Nephron progenitor cell (in vitro differentiated cells): ENCODE measurements at regions not wholly inside any gene's neighbourhood (a gene's known extent, or its start where the extent isn't known, plus 50 kb on each side); places are given as distances from the start of the nearest gene placed in this dataset.
"Not testable (repeated sequence)": the region's sequence is repeated elsewhere in the genome, so short reads cannot be mapped to it uniquely, and the experiment has no call there.

Source experiments
- DNase-seq: peaks from one replicate; pipeline ENCODE4 v3.0.0; 2021
- H3K27ac Mint-ChIP-seq: 2 replicates; pipeline ENCODE4 v1.8.0; 2021; ENCODE audit warnings: mild to moderate bottlenecking, moderate library complexity, mixed read lengths
- H3K27me3 Mint-ChIP-seq: 2 replicates; pipeline ENCODE4 v1.8.0; 2021; ENCODE audit warnings: mild to moderate bottlenecking, low read depth, mixed read lengths; ENCODE audit not compliant: poor library complexity
- H3K36me3 Mint-ChIP-seq: 2 replicates; pipeline ENCODE4 v1.8.0; 2021; ENCODE audit warnings: low read depth, mixed read lengths
- H3K4me1 Mint-ChIP-seq: 2 replicates; pipeline ENCODE4 v1.8.0; 2021; ENCODE audit warnings: mixed read lengths
- H3K4me3 Mint-ChIP-seq: 2 replicates; pipeline ENCODE4 v1.8.0; 2021; ENCODE audit warnings: mild to moderate bottlenecking, moderate library complexity, mixed read lengths
- H3K9me3 Mint-ChIP-seq: 2 replicates; pipeline ENCODE4 v1.8.0; 2021; ENCODE audit warnings: mild to moderate bottlenecking, moderate library complexity, mixed read lengths
- CTCF ChIP-seq: fragments of 200-600 bp; sonication (generic); IDR thresholded peaks from 2 replicates; pipeline ENCODE4 v1.5.0; 2021; ENCODE audit warnings: antibody characterized with exemption

DNA sequence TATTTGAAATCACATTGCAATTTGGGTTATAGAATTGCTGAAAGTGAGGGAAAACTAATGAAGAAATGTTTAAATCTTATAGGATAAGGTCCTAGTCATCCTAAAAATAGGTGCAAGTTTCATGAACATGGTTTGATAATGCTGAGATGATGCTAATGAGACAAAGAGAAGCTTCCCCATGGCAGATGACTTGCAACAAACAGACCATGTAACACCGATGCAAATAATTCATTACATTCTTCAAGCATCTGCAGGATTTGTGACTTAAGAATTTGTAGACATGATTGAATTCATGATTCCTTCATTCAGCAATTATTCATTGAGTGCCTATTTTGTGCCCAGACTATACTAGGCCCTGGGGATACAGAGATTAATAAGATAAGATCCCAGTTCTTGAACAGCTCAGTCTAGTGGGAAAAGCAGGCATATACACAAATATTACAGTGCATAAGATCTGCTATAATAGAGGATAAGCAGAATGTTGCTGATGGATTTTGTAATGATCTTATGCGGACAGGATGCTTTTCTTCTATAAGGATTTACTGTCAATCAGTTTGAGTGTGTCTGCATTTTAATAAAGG, 367.9 kb upstream of the GBE1 start:
- H3K4me3 Mint-ChIP-seq = no peak overlapping the region
- H3K27ac Mint-ChIP-seq = no peak overlapping the region
- DNase-seq = no peak
- TF ChIP-seq CTCF = no peak
- H3K27me3 Mint-ChIP-seq = peaks cover 3% of the 10 kb centered on the region
- H3K36me3 Mint-ChIP-seq = no peaks in the 10 kb centered on the region
- H3K9me3 Mint-ChIP-seq = no peaks in the 10 kb centered on the region
- peaks cover 11% of the 10 kb centered on the region for H3K4me1 Mint-ChIP-seq

DNA sequence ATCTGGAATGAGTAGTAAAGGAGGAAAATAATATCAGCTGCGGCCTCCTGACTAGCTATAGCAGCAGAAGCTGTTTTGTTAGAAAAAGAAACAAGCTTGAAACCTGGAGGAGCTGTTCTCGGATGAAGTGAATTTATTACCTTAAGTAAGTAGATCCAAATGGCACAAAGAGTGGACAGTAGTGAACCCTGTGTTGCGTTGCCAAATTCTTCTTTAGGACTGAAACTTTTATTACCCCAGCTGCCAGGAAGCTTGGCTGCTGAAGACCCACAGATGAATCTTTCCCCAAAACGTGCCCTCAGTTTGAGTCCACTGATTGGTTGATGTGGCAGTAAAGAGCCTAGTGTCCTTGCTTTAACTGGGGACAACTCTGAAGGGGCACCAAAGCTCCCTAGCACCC, 366.8 kb upstream of the GBE1 start:
- Mint-ChIP-seq H3K4me1 (peaks cover 11% of the 10 kb centered on the region), H3K9me3 (no peaks in the 10 kb centered on the region), H3K27me3 (peaks cover 3% of the 10 kb centered on the region), H3K27ac (peak overlapping the region; percentile 93), H3K36me3 (no peaks in the 10 kb centered on the region), H3K4me3 (no peak overlapping the region)
- TF ChIP-seq CTCF = no peak
- no peak for DNase-seq

- Mint-ChIP-seq H3K4me1 (no peaks in the 10 kb centered on the region), H3K27me3 (no peaks in the 10 kb centered on the region), H3K36me3 (no peaks in the 10 kb centered on the region), H3K4me3 (no peak overlapping the region), H3K27ac (no peak overlapping the region), H3K9me3 (no peaks in the 10 kb centered on the region)
- TF ChIP-seq CTCF = no peak
- no peak for DNase-seq
Observed at GRCh38 chr3:82122554-82123345, 361.3 kb upstream of the GBE1 start.

DNA sequence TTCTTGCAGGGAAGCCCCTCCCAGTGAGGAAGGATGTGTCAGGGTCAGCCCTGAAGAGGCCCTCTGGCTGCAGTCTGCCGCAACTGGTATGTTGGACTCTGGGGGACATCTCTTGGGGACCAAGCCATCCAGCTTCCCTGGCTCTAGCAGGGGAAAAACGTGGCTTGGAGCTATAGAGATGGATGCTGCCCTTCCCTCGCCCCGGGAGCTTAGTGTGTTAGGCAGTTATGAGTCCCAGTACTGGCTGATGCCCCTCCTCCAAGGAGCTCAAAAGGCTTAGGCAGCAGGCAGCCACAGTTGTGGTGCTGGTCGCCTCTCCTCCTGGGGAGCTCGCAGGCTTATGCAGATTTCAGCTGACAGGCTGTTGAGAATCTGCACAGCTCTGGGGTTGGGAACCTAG, 353.1 kb upstream of the GBE1 start:
- H3K27me3 Mint-ChIP-seq = peaks cover 1% of the 10 kb centered on the region
- TF ChIP-seq CTCF = no peak
- H3K9me3 Mint-ChIP-seq = peaks cover 41% of the 10 kb centered on the region
- no peak overlapping the region for H3K4me3 Mint-ChIP-seq
- H3K27ac Mint-ChIP-seq = no peak overlapping the region
- DNase-seq = no peak
- no peaks in the 10 kb centered on the region for H3K4me1 Mint-ChIP-seq
- H3K36me3 Mint-ChIP-seq = peaks cover 8% of the 10 kb centered on the region

GRCh38 chr3:82110721-82111120, 349.3 kb upstream of the GBE1 start:
- not testable (repeated sequence) for H3K27me3 Mint-ChIP-seq, DNase-seq, H3K36me3 Mint-ChIP-seq, H3K4me3 Mint-ChIP-seq, H3K27ac Mint-ChIP-seq, H3K4me1 Mint-ChIP-seq
- peaks cover 38% of the 10 kb centered on the region for H3K9me3 Mint-ChIP-seq

GRCh38 chr3:82103241-82103640, 341.8 kb upstream of the GBE1 start:
- DNase-seq = no peak
- no peak overlapping the region for H3K4me3 Mint-ChIP-seq
- no peaks in the 10 kb centered on the region for H3K27me3 Mint-ChIP-seq
- no peaks in the 10 kb centered on the region for H3K4me1 Mint-ChIP-seq
- no peak for TF ChIP-seq CTCF
- H3K9me3 Mint-ChIP-seq = peaks cover 3% of the 10 kb centered on the region
- H3K36me3 Mint-ChIP-seq = no peaks in the 10 kb centered on the region
- no peak overlapping the region for H3K27ac Mint-ChIP-seq
